PFSK-1 (cell line): ENCODE measurements at regions not wholly inside any gene's neighbourhood (a gene's known extent, or its start where the extent isn't known, plus 50 kb on each side); places are given as distances from the start of the nearest gene placed in this dataset.

Source experiments
- FOXP2 ChIP-seq: optimal IDR thresholded peaks from 2 replicates; pipeline ENCODE3; 2011; ENCODE audit warnings: borderline replicate concordance, control low read depth, inconsistent platforms; ENCODE audit not compliant: insufficient read depth; ENCODE audit errors: extremely low read length, extremely low read depth
- POLR2AphosphoS5 ChIP-seq: IDR thresholded peaks from 2 replicates; pipeline ENCODE4 v1.6.1; 2012; ENCODE audit warnings: low read depth, mild to moderate bottlenecking, control low read depth, low read length, moderate library complexity
- SIN3A ChIP-seq: IDR thresholded peaks from 2 replicates; pipeline ENCODE4 v1.6.1; 2012; ENCODE audit warnings: mild to moderate bottlenecking, low read length, moderate library complexity, borderline replicate concordance; ENCODE audit not compliant: insufficient read depth
- TAF1 ChIP-seq: IDR thresholded peaks from 2 replicates; pipeline ENCODE4 v1.6.1; 2012; ENCODE audit warnings: low read length, control low read depth, borderline replicate concordance; ENCODE audit not compliant: insufficient read depth
- TF ChIP-seq, protein P1 (sequence below), 2 experiments: IDR thresholded peaks; 2 replicates each; pipeline versions ENCODE4 v1.6.1 to v1.8.0; 2011 to 2012; ENCODE audit warnings: low read depth in 2 of 2, low read length in 2 of 2, control low read depth in 1 of 2, inconsistent platforms in 1 of 2, mild to moderate bottlenecking in 1 of 2, moderate library complexity in 1 of 2; ENCODE audit not compliant: insufficient read depth in 1 of 2

DNA sequence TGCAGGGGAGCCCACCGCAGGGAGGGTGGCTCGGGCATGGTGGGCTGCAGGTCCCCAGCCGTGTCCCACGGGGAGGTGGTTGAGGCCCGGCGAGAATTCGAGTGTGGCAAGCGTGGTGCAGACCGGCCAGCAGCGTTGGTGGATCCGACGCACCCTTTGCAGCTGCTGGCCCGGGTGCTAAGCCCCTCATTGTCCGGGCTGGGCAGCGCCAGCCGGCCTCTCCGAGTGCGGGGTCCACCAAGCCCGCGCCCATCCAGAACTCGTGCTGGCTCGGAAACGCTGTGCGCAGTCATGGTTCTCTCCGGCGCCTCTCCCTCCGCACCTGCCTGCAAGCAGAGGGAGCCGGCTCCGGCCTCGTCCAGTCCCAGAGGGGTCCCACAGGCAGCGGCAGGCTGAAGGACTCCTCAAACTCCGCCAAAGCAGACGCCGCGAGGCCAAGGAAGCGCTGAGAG lies 177.0 kb upstream of the SLC35G4 start:
- TF ChIP-seq POLR2AphosphoS5 = no peak

DNA sequence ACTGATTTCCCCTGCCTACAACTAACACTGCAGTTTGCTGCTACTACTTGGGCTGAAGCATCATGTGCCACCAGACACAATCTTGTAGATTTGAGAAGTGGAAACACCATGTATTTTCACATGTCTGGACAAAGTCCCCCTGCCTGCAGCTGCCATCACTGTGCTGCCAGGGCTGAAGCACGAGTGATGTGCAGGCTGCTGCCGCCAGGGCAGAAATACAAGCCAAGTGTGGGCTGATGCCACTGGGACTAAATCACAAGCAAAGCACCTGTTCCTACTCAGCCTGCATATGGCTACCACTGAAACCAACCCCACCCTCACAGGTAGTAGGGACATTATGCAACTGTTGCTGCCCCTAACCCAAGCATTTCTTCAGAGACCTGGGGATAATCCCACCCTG lies 179.5 kb upstream of the SLC35G4 start:
- TF ChIP-seq POLR2AphosphoS5 = no peak

DNA sequence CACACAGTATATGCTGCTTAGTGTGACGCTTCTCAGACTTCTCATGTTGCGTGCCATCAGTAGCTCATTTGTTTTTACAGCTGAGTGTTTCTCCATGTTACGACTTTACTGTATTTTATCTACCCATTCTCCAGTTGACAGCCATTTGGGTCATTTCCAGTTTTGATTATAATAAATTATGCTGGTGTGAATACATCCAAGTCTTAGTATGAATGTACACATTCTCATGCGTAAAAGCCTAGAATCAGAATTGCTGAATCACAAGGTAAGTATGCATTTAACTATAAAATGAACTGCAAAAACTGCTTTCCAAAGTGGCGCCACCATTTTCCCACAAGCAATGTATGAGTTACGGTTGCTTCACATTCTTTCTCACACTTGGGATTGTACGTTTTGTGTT lies 184.2 kb upstream of the SLC35G4 start:
- TF ChIP-seq POLR2AphosphoS5 = no peak
- TF ChIP-seq TAF1 = no peak
- TF ChIP-seq FOXP2 = no peak
- TF ChIP-seq, protein P1, sequence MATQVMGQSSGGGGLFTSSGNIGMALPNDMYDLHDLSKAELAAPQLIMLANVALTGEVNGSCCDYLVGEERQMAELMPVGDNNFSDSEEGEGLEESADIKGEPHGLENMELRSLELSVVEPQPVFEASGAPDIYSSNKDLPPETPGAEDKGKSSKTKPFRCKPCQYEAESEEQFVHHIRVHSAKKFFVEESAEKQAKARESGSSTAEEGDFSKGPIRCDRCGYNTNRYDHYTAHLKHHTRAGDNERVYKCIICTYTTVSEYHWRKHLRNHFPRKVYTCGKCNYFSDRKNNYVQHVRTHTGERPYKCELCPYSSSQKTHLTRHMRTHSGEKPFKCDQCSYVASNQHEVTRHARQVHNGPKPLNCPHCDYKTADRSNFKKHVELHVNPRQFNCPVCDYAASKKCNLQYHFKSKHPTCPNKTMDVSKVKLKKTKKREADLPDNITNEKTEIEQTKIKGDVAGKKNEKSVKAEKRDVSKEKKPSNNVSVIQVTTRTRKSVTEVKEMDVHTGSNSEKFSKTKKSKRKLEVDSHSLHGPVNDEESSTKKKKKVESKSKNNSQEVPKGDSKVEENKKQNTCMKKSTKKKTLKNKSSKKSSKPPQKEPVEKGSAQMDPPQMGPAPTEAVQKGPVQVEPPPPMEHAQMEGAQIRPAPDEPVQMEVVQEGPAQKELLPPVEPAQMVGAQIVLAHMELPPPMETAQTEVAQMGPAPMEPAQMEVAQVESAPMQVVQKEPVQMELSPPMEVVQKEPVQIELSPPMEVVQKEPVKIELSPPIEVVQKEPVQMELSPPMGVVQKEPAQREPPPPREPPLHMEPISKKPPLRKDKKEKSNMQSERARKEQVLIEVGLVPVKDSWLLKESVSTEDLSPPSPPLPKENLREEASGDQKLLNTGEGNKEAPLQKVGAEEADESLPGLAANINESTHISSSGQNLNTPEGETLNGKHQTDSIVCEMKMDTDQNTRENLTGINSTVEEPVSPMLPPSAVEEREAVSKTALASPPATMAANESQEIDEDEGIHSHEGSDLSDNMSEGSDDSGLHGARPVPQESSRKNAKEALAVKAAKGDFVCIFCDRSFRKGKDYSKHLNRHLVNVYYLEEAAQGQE (IDR thresholded peaks at IDR 0.05; ENCODE audit: insufficient read depth in 1 of 2, low read depth in 2 of 2, low read length in 2 of 2) = no peak
- no peak for TF ChIP-seq SIN3A

DNA sequence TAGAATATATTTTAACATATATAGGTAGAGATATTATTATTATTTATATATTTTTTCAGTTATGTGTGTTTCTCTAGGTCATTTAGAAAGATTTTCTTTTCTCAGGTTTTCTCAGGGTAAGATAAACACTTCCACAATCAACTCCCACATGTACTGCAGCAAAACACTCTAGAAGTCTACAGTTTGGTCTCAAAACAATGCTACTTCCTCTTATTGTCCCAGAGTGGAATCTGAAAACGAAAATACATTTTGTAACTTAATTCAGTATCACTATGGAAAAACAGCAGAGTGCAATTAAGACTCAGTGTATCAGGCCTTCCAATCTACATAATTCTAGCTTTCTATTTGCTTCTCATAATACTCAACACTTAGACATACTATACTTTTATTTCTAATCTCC lies 190.1 kb upstream of the SLC35G4 start:
- TF ChIP-seq, protein P1 (IDR thresholded peaks at IDR 0.05; ENCODE audit: insufficient read depth in 1 of 2, low read depth in 2 of 2, low read length in 2 of 2) = no peak
- no peak for TF ChIP-seq TAF1
- no peak for TF ChIP-seq POLR2AphosphoS5
- no peak for TF ChIP-seq SIN3A
- TF ChIP-seq FOXP2 = no peak

DNA sequence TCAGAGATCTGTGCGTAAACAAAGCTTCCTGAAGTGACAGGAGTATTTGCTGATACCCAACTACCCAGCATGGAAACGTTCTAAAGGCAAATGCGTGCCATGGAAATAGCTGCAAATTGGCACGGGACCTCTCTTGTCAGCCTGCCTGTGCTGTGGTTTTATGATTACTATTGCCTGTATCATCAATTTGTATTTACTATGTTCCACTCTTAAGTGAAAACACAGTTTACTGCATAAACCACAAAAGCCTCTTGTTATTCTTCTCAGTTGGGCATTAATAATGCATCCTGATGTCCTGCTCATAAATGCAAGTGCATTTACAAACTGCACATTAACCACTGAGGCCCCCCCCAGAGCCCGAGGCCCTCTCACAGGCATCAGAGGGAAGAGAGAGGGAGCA lies 196.6 kb upstream of the SLC35G4 start:
- TF ChIP-seq, protein P1 (IDR thresholded peaks at IDR 0.05; ENCODE audit: insufficient read depth in 1 of 2, low read depth in 2 of 2, low read length in 2 of 2) = no peak
- TF ChIP-seq POLR2AphosphoS5 (no peak), SIN3A (no peak), TAF1 (no peak), FOXP2 (no peak)

DNA sequence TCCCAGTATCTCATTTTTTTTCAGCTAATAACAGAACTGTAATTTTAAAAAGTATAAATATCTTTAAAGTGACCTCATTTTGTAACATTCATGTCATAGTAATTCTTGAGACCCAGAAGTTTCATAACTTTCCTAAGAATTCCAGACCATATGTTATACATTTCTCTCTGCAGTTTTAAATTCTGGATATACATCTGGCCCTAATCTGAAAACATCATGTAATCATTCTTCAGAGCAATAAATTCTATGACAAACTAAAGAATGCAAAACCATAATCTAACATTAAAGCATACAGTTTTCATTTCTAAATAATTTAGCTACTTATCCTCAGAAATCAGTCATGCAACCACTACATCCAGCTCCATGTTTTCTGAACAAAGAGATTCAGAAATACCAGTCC lies 198.3 kb upstream of the SLC35G4 start:
- no peak for TF ChIP-seq FOXP2
- TF ChIP-seq, protein P1 (IDR thresholded peaks at IDR 0.05; ENCODE audit: insufficient read depth in 1 of 2, low read depth in 2 of 2, low read length in 2 of 2) = no peak
- TF ChIP-seq POLR2AphosphoS5 = no peak
- TF ChIP-seq TAF1 = no peak
- no peak for TF ChIP-seq SIN3A
